PC-3 (cell line): ENCODE measurements at regions not wholly inside any gene's neighbourhood (a gene's known extent, or its start where the extent isn't known, plus 50 kb on each side); places are given as distances from the start of the nearest gene placed in this dataset.
A peak's percentile ranks its signal among the peaks of the same experiment; 100 is the strongest.

Source experiments
- ATAC-seq: fragments of 200-7000 bp; cut with Tn5 transposase; 2 replicates; pipeline ENCODE4 v1.9.1; 2020; ENCODE audit warnings: mild to moderate bottlenecking, moderate library complexity
- BruUV-seq: library from RNA; stranded (reverse); fragments of 400-500 nt; replicated peaks from 2 replicates; lab custom pipeline; 2021; lab: Mats Ljungman, UMichigan
- CTCF ChIA-PET: fragments of 300-600 bp; sonication (Branson Sonifier 250); formaldehyde crosslinking; loops from one replicate; lab custom pipeline; 2022; ENCODE audit warnings: antibody characterized with exemption; lab: Charles Lee
- POLR2A ChIA-PET: fragments of 300-600 bp; sonication (Branson Sonifier 250); formaldehyde crosslinking; loops from one replicate; lab custom pipeline; 2022; ENCODE audit warnings: antibody characterized with exemption; ENCODE audit not compliant: unreplicated experiment; lab: Charles Lee
- DNase-seq: peaks from one replicate; pipeline ENCODE4 v3.0.0-alpha.2; 2015
- H2AFZ ChIP-seq: fragments of 300-600 bp; sonication (generic); 2 replicates; pipeline ENCODE4 v1.6.0; 2016; ENCODE audit warnings: antibody characterized with exemption, low read length
- H3F3A ChIP-seq: fragments of 300-600 bp; sonication (generic); one replicate; pipeline ENCODE4 v1.6.0; 2017; ENCODE audit warnings: antibody characterized with exemption, low read length, control low read depth, mild to moderate bottlenecking; ENCODE audit not compliant: unreplicated experiment
- H3K27ac ChIP-seq: fragments of 300-600 bp; sonication (generic); 2 replicates; pipeline ENCODE4 v1.5.1; 2016; ENCODE audit warnings: mild to moderate bottlenecking, low read length
- H3K27me3 ChIP-seq: fragments of 300-600 bp; sonication (generic); 2 replicates; pipeline ENCODE4 v1.6.1; 2016; ENCODE audit warnings: low read length, mixed read lengths
- H3K36me3 ChIP-seq: fragments of 300-600 bp; sonication (generic); 2 replicates; pipeline ENCODE4 v1.6.1; 2016; ENCODE audit warnings: low read depth, mixed run types, low read length, mixed read lengths
- H3K4me1 ChIP-seq: fragments of 300-600 bp; sonication (generic); 2 replicates; pipeline ENCODE4 v1.5.1; 2016; ENCODE audit warnings: low read length; ENCODE audit not compliant: insufficient read depth
- H3K4me2 ChIP-seq: fragments of 300-600 bp; sonication (generic); 2 replicates; pipeline ENCODE4 v1.6.0; 2016; ENCODE audit warnings: low read length
- H3K4me3 ChIP-seq: fragments of 300-600 bp; sonication (generic); 2 replicates; pipeline ENCODE4 v1.5.1; 2016; ENCODE audit warnings: mild to moderate bottlenecking, low read length, mixed read lengths
- H3K79me2 ChIP-seq: fragments of 300-600 bp; sonication (generic); 2 replicates; pipeline ENCODE4 v1.6.1; 2017; ENCODE audit warnings: low read length, mixed read lengths
- H3K9ac ChIP-seq: fragments of 300-600 bp; sonication (generic); 2 replicates; pipeline ENCODE4 v1.6.0; 2016; ENCODE audit warnings: mild to moderate bottlenecking, low read length
- H3K9me2 ChIP-seq: fragments of 300-600 bp; sonication (generic); replicated peaks from 2 replicates; pipeline ENCODE4 v1.6.1; 2016; ENCODE audit warnings: mixed run types, low read length, mixed read lengths
- H3K9me3 ChIP-seq: fragments of 300-600 bp; sonication (generic); 2 replicates; pipeline ENCODE4 v1.6.1; 2016; ENCODE audit warnings: low read length, mixed read lengths
- H4K20me1 ChIP-seq: fragments of 300-600 bp; sonication (generic); 2 replicates; pipeline ENCODE4 v1.6.1; 2016; ENCODE audit warnings: low read length, mixed read lengths
- EZH2 ChIP-seq: fragments of 300-600 bp; sonication (generic); IDR thresholded peaks from one replicate; pipeline ENCODE4 v1.6.1; 2017; ENCODE audit warnings: antibody characterized with exemption, mild to moderate bottlenecking, low read length; ENCODE audit not compliant: unreplicated experiment
- EZH2phosphoT487 ChIP-seq: fragments of 300-600 bp; sonication (generic); IDR thresholded peaks from 2 replicates; pipeline ENCODE4 v1.6.1; 2018; ENCODE audit warnings: mild to moderate bottlenecking, antibody characterized with exemption, low read length, borderline replicate concordance
- intact Hi-C: fragments of 100-400 bp; cut with micrococcal nuclease; formaldehyde crosslinking; loops from 2 replicates; pipeline ENCODE4 v1.9.0; 2023
- TF ChIP-seq, protein P1 (sequence below): fragments of 300-600 bp; sonication (generic); conservative IDR thresholded peaks from 2 replicates; pipeline ENCODE4 v1.5.1; 2017; ENCODE audit warnings: antibody characterized with exemption, low read depth, mild to moderate bottlenecking, low read length

DNA sequence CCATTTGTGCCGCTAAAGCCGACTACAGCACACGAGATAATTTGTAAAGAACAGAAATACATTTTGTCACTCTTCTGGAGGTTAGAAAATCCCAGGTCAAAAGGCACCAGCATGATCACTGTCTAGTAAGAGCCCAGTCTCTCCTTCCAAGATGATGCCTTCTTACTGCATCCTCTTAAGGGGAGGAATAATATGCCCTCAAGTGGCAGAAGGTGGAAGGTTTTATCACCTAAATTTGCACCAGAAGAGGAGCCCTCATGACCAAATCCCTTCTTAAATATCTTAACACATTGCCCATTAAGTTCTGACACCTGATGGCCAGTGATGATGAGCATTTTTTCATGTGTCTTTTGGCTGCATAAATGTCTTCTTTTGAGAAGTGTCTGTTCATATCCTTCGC lies 326.7 kb upstream of the RGS18 start:
- Histone ChIP-seq H3K27ac (no peak overlapping the region), H3K9me3 (no peaks in the 10 kb centered on the region), H3F3A (no peaks in the 10 kb centered on the region), H3K79me2 (no peaks in the 10 kb centered on the region), H3K9ac (no peak overlapping the region), H3K9me2 (no peaks in the 10 kb centered on the region), H4K20me1 (no peaks in the 10 kb centered on the region), H3K27me3 (no peaks in the 10 kb centered on the region), H2AFZ (no peak overlapping the region), H3K4me3 (no peak overlapping the region), H3K36me3 (no peaks in the 10 kb centered on the region), H3K4me1 (no peaks in the 10 kb centered on the region), H3K4me2 (no peak overlapping the region)
- ATAC-seq (peak; percentile 43), DNase-seq (peak; percentile 18)
- ChIA-PET POLR2A (no interaction called here), CTCF (no interaction called here)
- intact Hi-C loops: no loop called here
- no peak for TF ChIP-seq EZH2
- TF ChIP-seq, protein P1, sequence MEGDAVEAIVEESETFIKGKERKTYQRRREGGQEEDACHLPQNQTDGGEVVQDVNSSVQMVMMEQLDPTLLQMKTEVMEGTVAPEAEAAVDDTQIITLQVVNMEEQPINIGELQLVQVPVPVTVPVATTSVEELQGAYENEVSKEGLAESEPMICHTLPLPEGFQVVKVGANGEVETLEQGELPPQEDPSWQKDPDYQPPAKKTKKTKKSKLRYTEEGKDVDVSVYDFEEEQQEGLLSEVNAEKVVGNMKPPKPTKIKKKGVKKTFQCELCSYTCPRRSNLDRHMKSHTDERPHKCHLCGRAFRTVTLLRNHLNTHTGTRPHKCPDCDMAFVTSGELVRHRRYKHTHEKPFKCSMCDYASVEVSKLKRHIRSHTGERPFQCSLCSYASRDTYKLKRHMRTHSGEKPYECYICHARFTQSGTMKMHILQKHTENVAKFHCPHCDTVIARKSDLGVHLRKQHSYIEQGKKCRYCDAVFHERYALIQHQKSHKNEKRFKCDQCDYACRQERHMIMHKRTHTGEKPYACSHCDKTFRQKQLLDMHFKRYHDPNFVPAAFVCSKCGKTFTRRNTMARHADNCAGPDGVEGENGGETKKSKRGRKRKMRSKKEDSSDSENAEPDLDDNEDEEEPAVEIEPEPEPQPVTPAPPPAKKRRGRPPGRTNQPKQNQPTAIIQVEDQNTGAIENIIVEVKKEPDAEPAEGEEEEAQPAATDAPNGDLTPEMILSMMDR: 0 out of 2 replicates have a peak, but pooled peaks have one; percentile 35
- TF ChIP-seq EZH2phosphoT487: no peak
- BruUV-seq: no TSS peak

DNA sequence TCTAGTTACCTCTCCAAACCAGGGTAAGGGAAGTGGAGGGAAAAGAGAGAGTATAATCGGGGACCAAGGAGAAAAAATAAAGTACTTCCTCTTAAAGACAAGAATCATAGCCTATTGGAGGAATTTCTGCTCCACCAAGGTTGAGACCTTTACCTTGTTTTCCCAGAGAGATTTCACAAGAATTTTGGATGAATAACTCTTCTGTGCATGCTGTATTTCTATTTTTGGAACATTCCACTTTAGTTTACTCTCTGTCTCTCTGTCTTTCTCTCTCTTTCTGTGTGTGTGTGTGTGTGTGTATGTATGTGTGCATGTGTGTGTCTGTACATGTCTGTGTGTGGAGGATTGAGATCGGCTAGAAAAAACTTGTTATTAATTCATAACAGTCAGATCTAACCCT lies 318.4 kb upstream of the RGS18 start:
- Histone ChIP-seq H3K9ac (no peak overlapping the region), H3K27me3 (no peaks in the 10 kb centered on the region), H3K9me3 (no peaks in the 10 kb centered on the region), H3K4me1 (no peaks in the 10 kb centered on the region), H4K20me1 (no peaks in the 10 kb centered on the region), H3K4me3 (no peak overlapping the region), H3K4me2 (no peak overlapping the region), H3K79me2 (no peaks in the 10 kb centered on the region), H3K36me3 (no peaks in the 10 kb centered on the region), H3K27ac (no peak overlapping the region), H2AFZ (no peak overlapping the region), H3F3A (no peaks in the 10 kb centered on the region), H3K9me2 (no peaks in the 10 kb centered on the region)
- ChIA-PET CTCF (no interaction called here), POLR2A (no interaction called here)
- TF ChIP-seq, protein P1: no peak
- TF ChIP-seq EZH2phosphoT487 (no peak), EZH2 (no peak)
- no peak for ATAC-seq
- peak; percentile 3 for DNase-seq
- BruUV-seq: no TSS peak
- intact Hi-C loops: no loop called here

DNA sequence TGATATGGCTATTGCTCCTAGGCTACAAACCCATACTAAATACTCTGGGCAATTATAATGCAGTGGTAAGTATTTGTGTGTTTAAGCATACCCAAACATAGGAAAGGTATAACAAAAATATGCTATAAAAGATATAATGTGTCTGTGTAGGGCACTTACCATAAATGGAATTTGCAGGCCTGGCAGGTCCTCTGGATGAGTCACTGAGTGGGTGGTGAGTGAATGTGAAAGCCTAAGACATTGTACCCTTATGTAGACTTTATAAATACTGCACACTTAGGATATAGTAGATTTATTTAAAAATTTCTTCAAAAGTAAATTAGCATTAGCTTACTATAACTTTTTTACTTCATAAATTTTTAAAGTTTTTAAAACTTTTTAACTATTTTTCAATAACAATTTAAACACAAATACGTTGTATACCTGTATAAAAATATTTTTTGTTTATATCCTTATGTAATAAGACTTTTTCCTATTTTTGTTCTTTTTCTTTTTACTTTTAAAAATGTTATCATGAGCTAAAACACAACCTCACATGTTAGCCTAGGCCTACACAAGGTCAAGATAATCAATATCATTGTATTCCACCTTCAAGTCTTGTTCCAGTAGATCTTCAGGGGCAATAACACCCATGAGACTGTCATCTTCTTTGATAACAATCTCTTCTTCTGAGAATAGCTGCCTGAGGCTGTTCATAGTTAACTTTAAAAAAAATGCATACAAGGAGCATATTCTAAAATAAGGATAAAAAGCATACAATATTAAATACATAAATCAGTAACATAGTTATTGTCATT lies 306.3 kb upstream of the RGS18 start:
- Histone ChIP-seq H3K36me3 (no peaks in the 10 kb centered on the region), H3F3A (no peaks in the 10 kb centered on the region), H3K9me3 (no peaks in the 10 kb centered on the region), H3K9ac (no peak overlapping the region), H3K4me1 (no peaks in the 10 kb centered on the region), H3K27ac (no peak overlapping the region), H3K9me2 (no peaks in the 10 kb centered on the region), H2AFZ (no peak overlapping the region), H3K4me3 (no peak overlapping the region), H3K4me2 (no peak overlapping the region), H3K27me3 (no peaks in the 10 kb centered on the region), H4K20me1 (no peaks in the 10 kb centered on the region), H3K79me2 (no peaks in the 10 kb centered on the region)
- DNase-seq: peak; percentile 20
- ChIA-PET CTCF (no interaction called here), POLR2A (no interaction called here)
- intact Hi-C loops: no loop called here
- TF ChIP-seq, protein P1: no peak
- TF ChIP-seq EZH2phosphoT487: no peak
- no peak for TF ChIP-seq EZH2
- peak; percentile 58; the same call in 1 of the 2 replicates for ATAC-seq
- BruUV-seq: no TSS peak
